A549 (cell line): ENCODE measurements at regions not wholly inside any gene's neighbourhood (a gene's known extent, or its start where the extent isn't known, plus 50 kb on each side); places are given as distances from the start of the nearest gene placed in this dataset.

ENCODE experiments used
- EHMT2 ChIP-seq: fragments of 200-600 bp; sonication (generic); IDR thresholded peaks from 2 replicates; pipeline ENCODE4 v1.6.1; 2016; ENCODE audit warnings: antibody characterized with exemption, low read depth, mild to moderate bottlenecking, moderate library complexity
- MYC ChIP-seq: IDR thresholded peaks from 2 replicates; pipeline ENCODE4 v1.6.1; 2012; ENCODE audit warnings: mild to moderate bottlenecking, inconsistent platforms, low read length, improper control_type of control experiment, borderline replicate concordance
- POLR2A ChIP-seq: IDR thresholded peaks from 2 replicates; pipeline ENCODE4 v1.6.1; 2012; ENCODE audit warnings: mild to moderate bottlenecking, low read length
- RAD21 ChIP-seq, 2 experiments: fragments of >200 bp in 1 of 2; sonication (Bioruptor Twin) in 1 of 2; formaldehyde crosslinking in 1 of 2; IDR thresholded peaks in 1 of 2; conservative IDR thresholded peaks in 1 of 2; 2 replicates in 1 of 2; 3 replicates in 1 of 2; pipeline ENCODE4 v1.6.1; 2012 to 2018; ENCODE audit warnings: inconsistent platforms in 1 of 2
- TF ChIP-seq, protein P1 (sequence below): fragments of >200 bp; sonication (Bioruptor Twin); formaldehyde crosslinking; IDR thresholded peaks from 3 replicates; pipeline ENCODE4 v1.5.1; 2016

DNA sequence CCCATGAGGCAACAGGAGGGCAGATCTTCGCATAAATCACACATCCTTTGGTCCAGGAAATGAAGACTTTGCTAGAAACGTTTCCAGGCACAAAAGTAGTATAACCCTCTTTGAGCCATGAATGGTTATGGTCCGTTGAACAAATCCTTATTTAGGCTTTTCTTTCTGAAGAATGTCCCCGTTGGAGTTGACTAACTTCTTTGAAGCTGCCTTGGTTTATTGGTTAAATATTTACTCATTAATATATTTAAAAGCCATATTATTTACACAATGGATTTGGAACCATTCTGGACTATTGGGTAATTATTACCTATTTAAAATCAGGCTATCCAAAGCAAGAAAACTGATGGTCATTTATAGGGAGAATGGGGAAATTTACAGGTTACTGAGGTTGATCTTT is 347.6 kb upstream of the SLC30A5 start:
- TF ChIP-seq RAD21 (conservative IDR thresholded peaks at IDR 0.05 in 1 of 2, IDR thresholded peaks at IDR 0.05 in 1 of 2) (no peak), POLR2A (no peak), MYC (no peak), EHMT2 (no peak)
- TF ChIP-seq, protein P1, sequence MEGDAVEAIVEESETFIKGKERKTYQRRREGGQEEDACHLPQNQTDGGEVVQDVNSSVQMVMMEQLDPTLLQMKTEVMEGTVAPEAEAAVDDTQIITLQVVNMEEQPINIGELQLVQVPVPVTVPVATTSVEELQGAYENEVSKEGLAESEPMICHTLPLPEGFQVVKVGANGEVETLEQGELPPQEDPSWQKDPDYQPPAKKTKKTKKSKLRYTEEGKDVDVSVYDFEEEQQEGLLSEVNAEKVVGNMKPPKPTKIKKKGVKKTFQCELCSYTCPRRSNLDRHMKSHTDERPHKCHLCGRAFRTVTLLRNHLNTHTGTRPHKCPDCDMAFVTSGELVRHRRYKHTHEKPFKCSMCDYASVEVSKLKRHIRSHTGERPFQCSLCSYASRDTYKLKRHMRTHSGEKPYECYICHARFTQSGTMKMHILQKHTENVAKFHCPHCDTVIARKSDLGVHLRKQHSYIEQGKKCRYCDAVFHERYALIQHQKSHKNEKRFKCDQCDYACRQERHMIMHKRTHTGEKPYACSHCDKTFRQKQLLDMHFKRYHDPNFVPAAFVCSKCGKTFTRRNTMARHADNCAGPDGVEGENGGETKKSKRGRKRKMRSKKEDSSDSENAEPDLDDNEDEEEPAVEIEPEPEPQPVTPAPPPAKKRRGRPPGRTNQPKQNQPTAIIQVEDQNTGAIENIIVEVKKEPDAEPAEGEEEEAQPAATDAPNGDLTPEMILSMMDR: no peak
